ENCODE measurements at regions not wholly inside any gene's neighbourhood (a gene's known extent, or its start where the extent isn't known, plus 50 kb on each side); places are given as distances from the start of the nearest gene placed in this dataset.
A peak's percentile ranks its signal among the peaks of the same experiment; 100 is the strongest.

DNA sequence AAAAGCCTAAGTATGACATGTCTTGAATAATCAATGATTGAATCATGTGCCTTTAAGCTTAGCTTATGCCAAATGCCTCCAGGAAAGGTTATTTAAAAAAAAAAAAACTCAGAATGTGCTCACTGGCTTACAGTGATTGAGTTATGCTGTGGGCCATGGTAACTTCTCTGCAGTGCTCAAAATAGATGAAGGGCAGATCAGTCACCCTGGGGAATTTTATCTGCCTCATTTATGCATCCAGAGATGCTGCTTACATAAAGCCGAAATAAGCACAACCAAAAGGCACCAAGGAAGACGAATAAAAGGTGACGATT is 118.7 kb upstream of the MDM1 start:
- peak overlapping the region; percentile 5 to 39 for H3K27ac ChIP-seq
- no peaks in the 10 kb centered on the region for H3K9me3 ChIP-seq
- H3K4me1 ChIP-seq: peaks cover 4 to 10% of the 10 kb centered on the region in 2 donors
- TF ChIP-seq, protein P1, sequence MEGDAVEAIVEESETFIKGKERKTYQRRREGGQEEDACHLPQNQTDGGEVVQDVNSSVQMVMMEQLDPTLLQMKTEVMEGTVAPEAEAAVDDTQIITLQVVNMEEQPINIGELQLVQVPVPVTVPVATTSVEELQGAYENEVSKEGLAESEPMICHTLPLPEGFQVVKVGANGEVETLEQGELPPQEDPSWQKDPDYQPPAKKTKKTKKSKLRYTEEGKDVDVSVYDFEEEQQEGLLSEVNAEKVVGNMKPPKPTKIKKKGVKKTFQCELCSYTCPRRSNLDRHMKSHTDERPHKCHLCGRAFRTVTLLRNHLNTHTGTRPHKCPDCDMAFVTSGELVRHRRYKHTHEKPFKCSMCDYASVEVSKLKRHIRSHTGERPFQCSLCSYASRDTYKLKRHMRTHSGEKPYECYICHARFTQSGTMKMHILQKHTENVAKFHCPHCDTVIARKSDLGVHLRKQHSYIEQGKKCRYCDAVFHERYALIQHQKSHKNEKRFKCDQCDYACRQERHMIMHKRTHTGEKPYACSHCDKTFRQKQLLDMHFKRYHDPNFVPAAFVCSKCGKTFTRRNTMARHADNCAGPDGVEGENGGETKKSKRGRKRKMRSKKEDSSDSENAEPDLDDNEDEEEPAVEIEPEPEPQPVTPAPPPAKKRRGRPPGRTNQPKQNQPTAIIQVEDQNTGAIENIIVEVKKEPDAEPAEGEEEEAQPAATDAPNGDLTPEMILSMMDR (IDR thresholded peaks at IDR 0.05): no peak
- no peaks in the 10 kb centered on the region for H3K27me3 ChIP-seq
- no peaks in the 10 kb centered on the region for H3K36me3 ChIP-seq
- no peak for DNase-seq (ENCODE audit: low spot score in 2 of 2)
- H3K4me3 ChIP-seq: peak overlapping the region in 1 of 2 donors; percentile 4
- intact Hi-C loops (cut with DNase I): no loop called here

DNA sequence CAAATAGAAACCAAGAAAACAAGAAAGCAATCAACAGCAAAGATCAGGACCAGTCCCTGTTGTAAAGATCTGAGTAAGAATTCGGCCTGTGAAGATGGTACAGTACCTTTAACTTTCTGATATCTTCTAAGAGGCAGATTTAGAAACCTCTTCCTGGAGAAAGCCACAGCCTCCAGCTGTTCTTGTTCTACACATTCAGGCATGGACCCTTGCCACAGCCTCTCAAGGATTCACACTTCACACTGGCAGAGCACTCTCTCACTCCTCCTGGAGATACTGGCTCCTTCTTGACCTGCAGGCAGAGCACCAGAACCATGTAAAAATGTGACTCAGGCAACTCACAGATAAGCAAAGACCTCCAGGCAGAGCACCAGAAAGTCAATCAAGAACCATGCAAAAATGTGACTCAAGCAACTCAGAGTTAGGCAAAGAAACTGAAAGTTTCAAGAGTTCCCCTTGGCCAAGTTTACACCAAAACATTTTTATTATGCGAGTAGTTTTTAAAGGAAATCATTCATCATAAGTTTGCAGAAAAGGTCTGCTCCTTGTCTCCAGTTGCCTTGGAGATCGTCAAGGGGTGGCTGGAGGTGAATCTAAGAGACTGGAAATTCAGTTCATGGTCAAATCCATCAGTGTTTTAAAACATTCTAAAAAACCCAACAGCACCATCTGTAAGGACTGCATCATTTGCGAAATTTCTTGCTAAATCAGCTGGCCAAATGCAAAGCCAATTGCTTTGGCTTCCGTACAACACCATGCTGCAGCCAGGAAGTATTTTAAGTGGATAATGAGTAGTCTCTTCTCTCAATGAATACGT is 119.3 kb upstream of the MDM1 start:
- peak in 1 of 2 donors; percentile 71 for DNase-seq (ENCODE audit: low spot score in 2 of 2)
- peak overlapping the region; percentile 4 to 34 for H3K4me3 ChIP-seq
- H3K27me3 ChIP-seq: no peaks in the 10 kb centered on the region
- intact Hi-C loops (cut with DNase I): no loop called here
- H3K9me3 ChIP-seq: no peaks in the 10 kb centered on the region
- TF ChIP-seq, protein P1 (IDR thresholded peaks at IDR 0.05): no peak
- H3K36me3 ChIP-seq: no peaks in the 10 kb centered on the region
- peaks cover 4 to 10% of the 10 kb centered on the region in 2 donors for H3K4me1 ChIP-seq
- H3K27ac ChIP-seq: peak overlapping the region; percentile 6 to 39

DNA sequence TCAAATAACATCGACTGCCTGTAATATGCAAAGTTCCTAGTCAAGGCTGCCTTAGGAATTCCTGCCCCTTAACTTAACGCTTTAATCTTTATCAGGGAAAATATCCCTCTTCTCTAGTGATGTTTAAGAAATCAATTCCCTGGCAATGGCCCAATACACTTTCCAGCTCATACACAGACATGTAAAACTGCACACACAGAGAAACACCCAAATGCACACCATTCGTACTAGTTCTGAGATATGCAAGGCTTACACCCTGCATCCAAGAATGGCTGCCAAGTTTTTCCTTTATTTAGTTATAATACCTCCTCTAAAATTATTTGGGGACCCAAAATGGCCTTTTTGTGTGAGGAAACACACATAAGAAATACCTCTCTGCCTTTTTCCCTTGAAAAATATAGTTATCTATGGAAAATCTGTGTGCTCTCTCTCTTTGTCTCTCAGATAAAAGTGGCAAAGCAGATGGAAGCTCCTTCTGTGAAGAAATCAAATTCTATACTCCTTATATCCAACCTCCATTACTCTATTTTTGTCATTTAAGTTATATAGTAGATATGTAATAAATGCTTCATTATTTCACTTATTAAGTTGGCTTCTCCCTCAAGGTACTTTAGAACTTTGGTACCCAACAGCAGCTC is 120.0 kb upstream of the MDM1 start:
- intact Hi-C loops (cut with DNase I): no loop called here
- peak overlapping the region; percentile 6 to 39 for H3K27ac ChIP-seq
- peak overlapping the region in 1 of 2 donors; percentile 34 for H3K4me3 ChIP-seq

DNA sequence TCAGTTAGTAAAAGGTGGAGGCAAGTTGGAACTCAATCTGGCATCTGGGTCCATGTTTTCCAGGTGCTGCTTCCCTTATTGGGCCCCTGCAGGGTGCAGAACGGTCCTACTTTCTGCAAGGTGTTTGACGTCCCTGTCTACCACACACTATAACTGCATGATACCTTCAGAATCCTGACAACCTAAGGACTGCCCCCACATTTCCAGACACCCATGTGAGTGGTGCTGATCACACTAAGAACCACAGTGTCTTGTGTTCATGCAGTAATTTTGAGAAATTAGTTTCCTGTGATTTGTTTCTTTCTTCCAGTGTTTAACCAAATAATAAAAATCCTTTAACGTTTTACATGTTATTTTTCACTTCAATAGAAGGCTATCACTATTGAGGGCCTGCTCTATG is 121.1 kb upstream of the MDM1 start:
- intact Hi-C loops (cut with DNase I): no loop called here
- H3K27ac ChIP-seq: no peak overlapping the region
- TF ChIP-seq, protein P1 (IDR thresholded peaks at IDR 0.05): no peak
- no peaks in the 10 kb centered on the region for H3K27me3 ChIP-seq
- H3K4me1 ChIP-seq: peaks cover 4 to 10% of the 10 kb centered on the region in 2 donors
- no peak overlapping the region for H3K4me3 ChIP-seq
- no peaks in the 10 kb centered on the region for H3K36me3 ChIP-seq
- no peaks in the 10 kb centered on the region for H3K9me3 ChIP-seq
- DNase-seq (ENCODE audit: low spot score in 2 of 2): no peak

More for the DNA sequence above, 120.0 kb upstream of the MDM1 start:
- Histone ChIP-seq H3K27me3 (no peaks in the 10 kb centered on the region), H3K4me1 (peaks cover 4 to 10% of the 10 kb centered on the region in 2 donors), H3K9me3 (no peaks in the 10 kb centered on the region), H3K36me3 (no peaks in the 10 kb centered on the region)
- TF ChIP-seq, protein P1 (IDR thresholded peaks at IDR 0.05): no peak
- no peak for DNase-seq (ENCODE audit: low spot score in 2 of 2)

DNA sequence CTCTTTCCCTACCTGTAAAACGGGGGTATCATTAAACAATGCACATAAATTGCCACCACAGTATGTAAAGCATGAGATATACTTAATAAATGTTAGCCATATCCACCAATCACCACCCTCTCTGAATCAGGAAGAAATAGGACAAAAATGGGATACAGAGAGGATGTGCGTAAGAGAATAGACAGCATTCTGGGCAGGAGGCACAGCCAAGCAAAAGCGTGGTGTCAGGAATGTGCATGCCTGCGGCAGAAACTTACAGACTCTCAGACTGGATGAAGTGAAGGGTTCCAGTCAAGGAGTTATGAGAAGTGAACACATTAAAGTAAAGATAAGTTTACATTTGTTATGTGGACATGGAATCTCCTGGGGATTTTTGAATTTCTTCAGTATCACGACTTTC is 121.7 kb upstream of the MDM1 start:
- H3K4me1 ChIP-seq: peaks cover 4 to 10% of the 10 kb centered on the region in 2 donors
- H3K27ac ChIP-seq: no peak overlapping the region
- H3K9me3 ChIP-seq: no peaks in the 10 kb centered on the region
- no peak for DNase-seq (ENCODE audit: low spot score in 2 of 2)
- intact Hi-C loops (cut with DNase I): no loop called here
- TF ChIP-seq, protein P1 (IDR thresholded peaks at IDR 0.05): no peak
- no peaks in the 10 kb centered on the region for H3K27me3 ChIP-seq
- no peak overlapping the region for H3K4me3 ChIP-seq
- H3K36me3 ChIP-seq: no peaks in the 10 kb centered on the region
